ENCODE measurements at regions not wholly inside any gene's neighbourhood (a gene's known extent, or its start where the extent isn't known, plus 50 kb on each side); places are given as distances from the start of the nearest gene placed in this dataset.
"Not testable (repeated sequence)": the region's sequence is repeated elsewhere in the genome, so short reads cannot be mapped to it uniquely, and the experiment has no call there.

GRCh38 chr4:79623021-79623870 is 215.2 kb upstream of the GK2 start:
- Mint-ChIP-seq H3K27me3 (no peaks in the 10 kb centered on the region), H3K9me3 (no peaks in the 10 kb centered on the region), H3K4me3 (no peak overlapping the region), H3K4me1 (no peaks in the 10 kb centered on the region), H3K27ac (no peak overlapping the region)
- ATAC-seq (no peak), DNase-seq (no peak)

GRCh38 chr4:79621061-79621460 is 213.0 kb upstream of the GK2 start:
- Mint-ChIP-seq H3K27me3 (no peaks in the 10 kb centered on the region), H3K9me3 (no peaks in the 10 kb centered on the region), H3K27ac (no peak overlapping the region), H3K4me3 (no peak overlapping the region), H3K4me1 (no peaks in the 10 kb centered on the region)
- DNase-seq (no peak), ATAC-seq (no peak)

- H3K27ac Mint-ChIP-seq, result no peak overlapping the region
- no peak overlapping the region for H3K4me3 Mint-ChIP-seq
- ATAC-seq (no peak), DNase-seq (no peak)
- no peaks in the 10 kb centered on the region for H3K9me3 Mint-ChIP-seq
- H3K27me3 Mint-ChIP-seq, result no peaks in the 10 kb centered on the region
- no peaks in the 10 kb centered on the region for H3K4me1 Mint-ChIP-seq
These were observed 212.6 kb upstream of the GK2 start for GRCh38 chr4:79620617-79621016.

- H3K4me3 Mint-ChIP-seq, result no peak overlapping the region
- DNase-seq, result no peak
- no peaks in the 10 kb centered on the region for H3K4me1 Mint-ChIP-seq
- H3K27me3 Mint-ChIP-seq, result no peaks in the 10 kb centered on the region
- no peak overlapping the region for H3K27ac Mint-ChIP-seq
- no peak for ATAC-seq
- H3K9me3 Mint-ChIP-seq, result no peaks in the 10 kb centered on the region
These were observed 205.4 kb upstream of the GK2 start for GRCh38 chr4:79613269-79613935.

- DNase-seq (no peak), ATAC-seq (no peak)
- no peak overlapping the region for H3K4me3 Mint-ChIP-seq
- no peak overlapping the region for H3K27ac Mint-ChIP-seq
- no peaks in the 10 kb centered on the region for H3K4me1 Mint-ChIP-seq
- no peaks in the 10 kb centered on the region for H3K9me3 Mint-ChIP-seq
- no peaks in the 10 kb centered on the region for H3K27me3 Mint-ChIP-seq
These were observed 203.0 kb upstream of the GK2 start for GRCh38 chr4:79611026-79611425.

GRCh38 chr4:79609817-79610216 is 201.8 kb upstream of the GK2 start:
- H3K9me3 Mint-ChIP-seq, result no peaks in the 10 kb centered on the region
- no peak overlapping the region for H3K4me3 Mint-ChIP-seq
- H3K4me1 Mint-ChIP-seq, result no peaks in the 10 kb centered on the region
- DNase-seq (no peak), ATAC-seq (no peak)
- H3K27ac Mint-ChIP-seq, result no peak overlapping the region
- H3K27me3 Mint-ChIP-seq, result no peaks in the 10 kb centered on the region

GRCh38 chr4:79607979-79608378 is 200.0 kb upstream of the GK2 start:
- ATAC-seq (no peak), DNase-seq (no peak)
- H3K4me1 Mint-ChIP-seq, result peaks cover 12% of the 10 kb centered on the region
- no peaks in the 10 kb centered on the region for H3K9me3 Mint-ChIP-seq
- H3K4me3 Mint-ChIP-seq, result no peak overlapping the region
- H3K27me3 Mint-ChIP-seq, result no peaks in the 10 kb centered on the region
- H3K27ac Mint-ChIP-seq, result no peak overlapping the region

- peak; percentile 15 for ATAC-seq
- H3K27me3 Mint-ChIP-seq, result no peaks in the 10 kb centered on the region
- no peak overlapping the region for H3K27ac Mint-ChIP-seq
- peaks cover 12% of the 10 kb centered on the region for H3K4me1 Mint-ChIP-seq
- no peak overlapping the region for H3K4me3 Mint-ChIP-seq
- DNase-seq, result no peak
- no peaks in the 10 kb centered on the region for H3K9me3 Mint-ChIP-seq
These were observed 196.1 kb upstream of the GK2 start for GRCh38 chr4:79604152-79604551.

GRCh38 chr4:79603681-79604080 is 195.7 kb upstream of the GK2 start:
- H3K9me3 Mint-ChIP-seq, result no peaks in the 10 kb centered on the region
- H3K4me1 Mint-ChIP-seq, result peaks cover 12% of the 10 kb centered on the region
- peak overlapping the region in 1 of 2 donors; percentile 21 for H3K27ac Mint-ChIP-seq
- H3K27me3 Mint-ChIP-seq, result no peaks in the 10 kb centered on the region
- no peak overlapping the region for H3K4me3 Mint-ChIP-seq
- peak; percentile 75 for ATAC-seq
- no peak for DNase-seq

GRCh38 chr4:79599691-79600090 is 191.7 kb upstream of the GK2 start:
- no peaks in the 10 kb centered on the region for H3K27me3 Mint-ChIP-seq
- H3K4me1 Mint-ChIP-seq, result peaks cover 12% of the 10 kb centered on the region
- no peaks in the 10 kb centered on the region for H3K9me3 Mint-ChIP-seq
- no peak for DNase-seq
- H3K4me3 Mint-ChIP-seq, result no peak overlapping the region
- ATAC-seq, result no peak
- no peak overlapping the region for H3K27ac Mint-ChIP-seq

GRCh38 chr4:79598801-79599200 is 190.8 kb upstream of the GK2 start:
- Mint-ChIP-seq H3K9me3 (no peaks in the 10 kb centered on the region), H3K4me3 (no peak overlapping the region), H3K4me1 (peaks cover 7% of the 10 kb centered on the region), H3K27me3 (no peaks in the 10 kb centered on the region), H3K27ac (no peak overlapping the region)
- DNase-seq (no peak), ATAC-seq (no peak)

GRCh38 chr4:79598214-79598613 is 190.2 kb upstream of the GK2 start:
- Mint-ChIP-seq H3K27ac (no peak overlapping the region), H3K4me1 (peaks cover under 1% of the 10 kb centered on the region), H3K4me3 (no peak overlapping the region), H3K9me3 (no peaks in the 10 kb centered on the region), H3K27me3 (no peaks in the 10 kb centered on the region)
- DNase-seq (no peak), ATAC-seq (no peak)

GRCh38 chr4:79597266-79597665 is 189.2 kb upstream of the GK2 start:
- no peaks in the 10 kb centered on the region for H3K9me3 Mint-ChIP-seq
- H3K27me3 Mint-ChIP-seq, result no peaks in the 10 kb centered on the region
- no peak for DNase-seq
- H3K27ac Mint-ChIP-seq, result no peak overlapping the region
- no peaks in the 10 kb centered on the region for H3K4me1 Mint-ChIP-seq
- H3K4me3 Mint-ChIP-seq, result no peak overlapping the region
- no peak for ATAC-seq

- H3K9me3 Mint-ChIP-seq, H3K4me3 Mint-ChIP-seq, H3K27me3 Mint-ChIP-seq, DNase-seq, H3K4me1 Mint-ChIP-seq, ATAC-seq, H3K27ac Mint-ChIP-seq: not testable (repeated sequence)
These were observed 184.2 kb upstream of the GK2 start for GRCh38 chr4:79592218-79592617.

- H3K9me3 Mint-ChIP-seq, result no peaks in the 10 kb centered on the region
- ATAC-seq (no peak), DNase-seq (no peak)
- no peaks in the 10 kb centered on the region for H3K27me3 Mint-ChIP-seq
- H3K27ac Mint-ChIP-seq, result no peak overlapping the region
- no peaks in the 10 kb centered on the region for H3K4me1 Mint-ChIP-seq
- no peak overlapping the region for H3K4me3 Mint-ChIP-seq
These were observed 180.7 kb upstream of the GK2 start for GRCh38 chr4:79588679-79589078.

- not testable (repeated sequence) for H3K27ac Mint-ChIP-seq, H3K9me3 Mint-ChIP-seq, H3K4me3 Mint-ChIP-seq, ATAC-seq, H3K4me1 Mint-ChIP-seq, H3K27me3 Mint-ChIP-seq, DNase-seq
These were observed 179.2 kb upstream of the GK2 start for GRCh38 chr4:79587207-79587606.

Data from stimulated activated naive CD8-positive, alpha-beta T cell treated with anti-CD3 and anti-CD28 coated beads, Interleukin-15, amount 100 ng/mL, for 72 hours (primary cell).